Activated CD8-positive, alpha-beta memory T cell treated with anti-CD3 and anti-CD28 coated beads, Interleukin-2, amount 50 U/mL, for 24 hours (primary cell): ENCODE measurements at regions not wholly inside any gene's neighbourhood (a gene's known extent, or its start where the extent isn't known, plus 50 kb on each side); places are given as distances from the start of the nearest gene placed in this dataset.

ENCODE experiments used
- DNase-seq: peaks from one replicate; pipeline ENCODE4 v3.0.0-alpha.2; 2020; ENCODE audit errors: extremely low read depth

DNA sequence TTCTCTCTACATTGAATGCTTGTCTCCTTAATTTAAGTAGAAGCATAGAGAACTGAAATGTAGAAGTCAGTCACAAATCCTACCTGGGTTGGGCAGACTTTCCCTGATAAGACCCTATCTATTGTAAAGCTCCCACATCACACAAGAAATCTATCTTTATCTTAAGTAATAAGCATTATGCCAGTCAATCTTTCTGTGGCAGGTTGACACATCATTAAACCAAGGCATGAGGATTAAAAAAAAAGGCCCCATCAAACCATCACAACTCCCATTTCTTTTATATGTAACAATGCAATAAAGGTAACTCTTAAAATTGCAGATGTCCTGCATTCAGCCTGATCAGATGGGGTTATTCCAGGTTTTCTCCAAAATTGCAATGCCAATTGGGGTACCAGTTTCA, 311.8 kb downstream of the TOX3 start:
- no peak for DNase-seq

DNA sequence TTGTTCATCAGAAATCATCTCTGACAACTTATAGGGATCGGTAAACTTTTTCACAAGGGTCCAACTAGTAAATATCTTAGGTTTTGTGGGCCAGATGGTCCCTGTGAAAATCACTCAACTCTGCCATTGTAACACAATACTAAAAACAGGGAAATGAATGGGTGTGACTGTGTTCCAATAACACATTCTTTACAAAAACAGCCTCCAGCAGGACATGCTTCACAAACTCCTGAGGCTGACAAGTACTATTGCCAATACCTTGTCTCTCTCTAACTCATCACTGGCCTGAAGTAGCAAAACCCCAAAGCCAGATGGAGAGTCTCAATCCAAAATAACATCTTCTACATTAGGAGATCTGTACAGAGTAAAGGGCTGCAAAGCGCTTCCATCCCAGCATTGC, 312.3 kb downstream of the TOX3 start:
- DNase-seq, result no peak

DNA sequence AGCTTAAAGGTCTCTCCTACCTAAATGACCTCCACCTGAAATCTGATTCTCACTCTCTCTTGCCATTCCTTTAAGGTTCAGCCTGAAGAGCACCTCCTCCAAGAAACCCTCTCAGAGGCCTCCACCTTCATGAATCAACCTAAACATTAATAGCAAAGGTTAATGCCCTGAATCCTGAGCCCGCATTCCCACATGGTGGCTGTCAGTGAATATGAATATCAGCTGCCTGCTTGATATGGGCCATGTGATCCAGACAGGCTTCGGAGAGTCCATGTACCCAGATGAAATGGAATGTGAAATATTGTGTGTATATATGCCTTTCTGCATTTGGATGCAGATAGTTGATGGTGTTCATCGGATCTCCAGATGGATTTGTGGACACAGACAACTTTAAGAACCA, 317.5 kb downstream of the TOX3 start:
- no peak for DNase-seq

DNA sequence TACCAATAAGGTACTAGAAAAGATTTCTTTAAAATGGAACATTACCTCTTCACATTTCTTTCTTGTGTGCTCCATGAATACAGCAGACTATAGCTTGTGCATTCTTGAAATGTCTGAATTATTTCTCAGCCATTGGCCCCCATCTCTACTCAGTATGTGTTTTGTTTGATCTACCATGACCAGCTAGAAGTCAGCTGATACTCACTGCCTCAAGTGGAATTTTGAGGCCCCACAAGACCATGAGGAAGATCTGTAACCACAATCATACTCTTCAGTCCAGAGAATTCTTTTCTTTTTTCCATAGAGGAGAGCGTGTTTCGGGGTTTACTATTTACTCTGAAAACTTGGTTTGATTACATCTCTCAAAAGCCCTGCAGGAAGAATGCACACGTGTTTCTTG, 319.1 kb downstream of the TOX3 start:
- DNase-seq, result no peak

DNA sequence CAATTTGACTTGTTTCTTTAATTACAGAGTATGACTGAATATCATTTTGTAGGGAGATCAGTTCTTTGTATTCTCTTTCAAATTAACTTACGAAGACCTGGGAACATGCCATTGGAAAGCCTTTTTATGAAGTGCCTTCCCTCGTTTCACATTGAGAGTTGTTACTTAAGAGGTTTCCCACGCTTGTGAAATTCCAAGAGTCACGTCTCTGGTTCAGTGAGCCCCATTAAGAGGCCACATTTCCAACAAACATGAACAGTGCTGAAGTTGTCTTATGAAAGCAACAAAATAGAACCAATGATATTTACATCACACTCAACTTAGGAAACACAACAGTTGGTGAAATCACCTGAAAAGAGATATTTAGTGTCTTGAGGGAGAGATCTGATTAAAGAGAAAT, 334.1 kb downstream of the TOX3 start:
- DNase-seq, result no peak

DNA sequence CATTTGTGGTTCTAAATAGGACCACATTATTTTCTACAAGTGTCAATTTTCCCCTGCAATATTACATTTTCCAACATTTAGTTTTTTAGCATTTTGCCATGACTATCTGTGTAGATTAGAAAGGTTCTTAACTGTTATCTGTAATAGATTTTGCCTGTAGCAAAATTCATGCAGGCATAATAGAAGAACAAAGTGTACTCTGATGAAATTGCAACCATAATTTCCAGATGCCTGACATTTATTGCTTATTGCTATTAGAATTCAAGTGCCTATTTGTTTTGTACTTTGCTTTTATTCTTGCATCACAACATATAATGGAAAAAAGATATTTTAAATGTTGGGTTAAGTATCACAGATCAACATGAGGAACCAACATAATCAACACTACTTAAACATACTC, 337.7 kb downstream of the TOX3 start:
- no peak for DNase-seq

DNA sequence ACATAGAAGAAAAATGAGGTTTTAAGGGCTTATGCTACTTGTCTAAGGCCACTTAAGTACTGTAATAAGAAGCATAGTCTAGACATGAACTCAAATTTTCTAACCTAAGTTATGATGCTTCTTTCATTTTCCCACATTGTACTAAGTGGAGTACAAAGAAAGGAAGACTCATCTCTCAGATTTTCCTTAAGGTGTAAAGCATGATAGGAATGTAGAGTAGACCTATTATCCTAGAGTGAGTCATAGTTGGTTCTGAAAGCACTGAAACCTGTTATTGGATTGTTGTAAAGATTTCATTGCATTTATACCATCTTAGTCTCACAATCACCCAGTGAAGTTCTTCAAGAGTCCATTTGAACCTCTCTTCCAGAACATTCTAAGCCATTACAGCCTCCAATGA, 343.8 kb downstream of the TOX3 start:
- no peak for DNase-seq

DNA sequence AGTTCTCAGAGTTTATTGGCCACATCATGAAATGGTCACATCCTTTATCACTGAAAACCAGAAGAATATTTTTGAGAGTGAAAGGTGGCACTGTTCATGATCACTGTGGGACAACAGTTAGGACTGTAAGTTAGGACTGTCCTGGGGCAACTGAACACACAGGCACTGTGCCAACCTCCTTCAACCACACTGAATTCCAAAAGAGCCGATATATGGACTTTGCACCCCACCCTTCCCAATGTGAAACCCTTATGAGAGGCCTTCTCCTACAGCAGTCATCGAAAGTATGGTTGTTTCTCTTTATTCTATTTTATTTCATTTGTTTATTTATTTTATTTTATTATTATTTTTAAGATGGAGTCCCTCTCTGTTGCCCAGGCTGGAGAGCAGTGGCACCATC, 353.5 kb downstream of the TOX3 start:
- no peak for DNase-seq

DNA sequence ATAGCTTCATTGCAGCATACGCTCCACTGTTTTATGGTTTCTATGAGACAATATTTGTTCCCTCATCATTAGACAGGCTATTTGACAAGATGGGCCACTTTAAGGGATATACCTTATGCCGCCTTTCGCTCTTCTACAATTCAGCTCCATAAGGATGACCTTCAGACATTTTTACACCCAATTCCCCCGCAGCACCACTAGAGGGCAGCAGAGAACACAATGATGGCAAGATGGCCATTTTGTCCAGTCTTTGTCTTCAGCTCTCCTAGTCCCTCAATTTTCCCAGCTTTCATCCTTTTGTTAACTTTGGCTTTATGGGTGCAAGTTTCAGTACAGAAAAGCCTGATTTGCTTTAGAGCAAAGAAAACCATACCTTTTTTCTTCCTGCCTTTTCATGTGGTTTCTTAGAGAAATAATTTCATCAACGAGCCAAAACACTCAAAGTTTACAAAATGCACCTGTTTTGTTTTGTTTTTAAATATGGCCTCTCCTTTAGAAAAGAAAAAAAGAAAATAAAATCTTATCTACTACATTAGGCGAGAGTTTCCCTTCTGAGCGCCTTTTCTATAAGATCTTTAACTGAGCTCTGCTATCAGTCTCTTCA, 355.3 kb downstream of the TOX3 start:
- DNase-seq, result peak; percentile 2

DNA sequence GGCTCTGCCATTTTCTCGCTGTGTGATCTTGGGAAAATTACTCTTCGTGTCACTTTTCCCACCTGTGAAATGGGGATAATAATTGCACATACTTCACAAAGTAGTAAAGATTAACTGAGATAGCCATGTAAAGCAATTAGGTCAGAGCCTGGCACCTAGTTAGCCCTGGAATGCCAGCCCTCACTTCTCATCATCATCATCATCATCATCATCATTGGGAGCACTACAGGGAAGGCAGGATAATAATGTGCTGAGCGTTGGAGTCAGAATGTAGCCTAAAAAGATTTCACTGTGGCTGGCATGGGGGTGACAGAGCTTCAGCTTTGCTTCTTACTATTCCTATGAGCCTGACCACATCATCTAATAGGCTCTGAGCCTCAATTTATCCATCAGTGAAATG, 362.6 kb downstream of the TOX3 start:
- no peak for DNase-seq

DNA sequence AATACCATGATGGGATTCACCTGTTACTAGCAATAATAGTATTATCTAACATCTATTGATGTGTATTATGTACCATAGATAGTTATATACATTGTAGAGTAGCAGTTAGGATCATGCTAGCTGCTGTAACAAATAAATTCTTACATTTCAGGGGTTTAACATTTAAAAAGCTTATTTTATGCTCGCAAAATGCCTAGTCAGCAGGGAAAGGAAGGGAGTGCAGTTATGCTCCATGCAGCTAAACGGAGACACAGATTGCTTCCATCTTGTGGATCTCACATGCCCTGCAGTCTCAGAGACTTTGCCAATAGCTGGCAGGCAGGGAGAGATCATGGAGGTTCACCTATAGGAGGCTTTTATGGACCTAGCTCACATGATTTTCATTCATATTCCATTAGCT, 364.1 kb downstream of the TOX3 start:
- DNase-seq, result no peak

DNA sequence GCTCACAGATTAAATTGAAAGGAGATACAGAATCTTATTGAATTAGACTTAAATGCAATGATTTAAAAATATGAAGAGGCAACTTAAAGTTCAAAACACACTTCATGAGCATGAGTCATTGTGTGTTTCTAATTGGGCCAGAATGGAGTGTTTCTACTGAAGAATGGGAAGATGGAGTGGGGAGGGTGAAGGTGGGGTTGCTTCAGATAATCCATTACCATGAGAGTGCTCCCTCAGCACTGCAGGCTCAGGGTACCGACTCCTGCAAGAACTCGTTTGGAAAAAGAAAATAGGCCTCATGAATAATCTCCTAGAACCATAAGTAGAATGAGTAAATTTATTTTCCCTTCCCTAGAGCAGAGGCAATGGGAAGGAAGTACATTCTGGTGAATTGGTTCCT, 372.8 kb downstream of the TOX3 start:
- no peak for DNase-seq

DNA sequence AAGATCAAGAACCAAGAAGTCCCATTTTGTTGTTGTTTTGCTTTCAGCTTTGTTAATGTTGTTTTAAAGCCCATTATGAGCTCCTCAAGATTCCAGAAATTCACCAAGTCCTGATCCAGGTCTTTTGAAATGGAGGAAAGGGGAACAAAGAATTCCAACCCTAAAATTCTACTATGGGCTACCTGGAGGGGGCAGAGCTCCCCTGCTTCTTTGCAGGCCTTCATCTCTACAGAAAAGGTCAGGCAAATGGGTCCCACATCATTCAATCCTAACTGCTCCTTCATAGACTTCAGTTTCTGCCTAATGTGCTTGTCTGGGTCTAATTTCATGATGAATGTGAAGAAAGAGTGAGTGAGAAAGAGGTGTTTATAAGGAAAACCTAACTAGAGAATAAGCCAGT, 375.5 kb downstream of the TOX3 start:
- no peak for DNase-seq

DNA sequence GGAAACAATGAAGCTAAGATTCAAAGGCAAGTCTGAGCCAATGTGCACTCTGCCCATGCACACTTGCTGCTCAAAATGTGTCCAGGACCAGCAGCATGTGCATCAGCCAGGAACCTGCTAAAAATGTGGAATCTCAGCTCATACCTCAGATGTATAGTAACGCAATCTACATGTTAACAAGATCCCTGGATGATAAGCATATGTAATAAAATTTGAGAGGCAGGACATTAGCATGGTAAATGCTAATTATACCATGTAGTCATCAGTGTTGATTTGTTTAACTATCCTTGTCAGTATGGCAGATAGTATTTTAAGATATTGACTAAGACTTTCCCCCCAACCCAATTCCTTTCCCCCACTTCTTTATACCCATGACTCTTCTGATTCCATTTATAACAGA, 379.6 kb downstream of the TOX3 start:
- no peak for DNase-seq

DNA sequence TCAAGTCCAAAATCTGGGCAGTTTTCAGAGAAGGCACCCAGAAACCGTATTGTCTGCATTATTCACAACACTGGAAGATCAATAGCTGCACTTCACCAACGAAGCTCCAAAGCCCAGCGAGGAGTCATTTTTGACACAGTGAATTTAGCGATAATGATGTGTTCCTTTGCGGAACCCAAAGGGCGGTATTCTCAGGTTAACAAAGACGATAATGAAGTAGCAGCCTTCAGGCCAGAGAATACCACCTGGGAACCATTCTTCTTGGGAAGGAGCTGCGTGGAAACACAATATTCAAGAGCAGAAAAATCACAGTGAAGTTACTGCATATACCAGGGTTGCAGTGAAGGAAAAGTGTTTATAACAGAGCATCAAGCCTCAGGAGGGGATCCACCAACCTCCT, 381.0 kb downstream of the TOX3 start:
- DNase-seq, result no peak

DNA sequence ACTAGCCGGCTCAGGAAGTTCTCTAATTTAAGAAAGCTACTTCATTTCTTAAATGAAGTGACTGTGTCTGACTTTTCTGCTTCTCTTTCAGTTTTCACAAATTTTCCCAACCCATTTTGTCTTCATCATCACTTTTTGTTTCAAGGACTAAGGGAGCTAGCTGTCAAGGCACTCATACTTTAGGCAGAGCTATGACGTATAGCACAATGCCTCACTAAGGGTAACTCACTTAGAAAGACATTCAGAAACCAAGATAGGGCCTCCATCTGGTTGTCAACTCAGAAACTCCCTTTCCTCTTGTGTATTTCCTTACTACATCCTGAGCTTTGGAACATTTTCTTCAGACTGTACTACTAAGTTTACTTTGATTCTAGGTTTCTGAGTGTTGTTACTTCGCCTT, 397.9 kb downstream of the TOX3 start:
- no peak for DNase-seq

DNA sequence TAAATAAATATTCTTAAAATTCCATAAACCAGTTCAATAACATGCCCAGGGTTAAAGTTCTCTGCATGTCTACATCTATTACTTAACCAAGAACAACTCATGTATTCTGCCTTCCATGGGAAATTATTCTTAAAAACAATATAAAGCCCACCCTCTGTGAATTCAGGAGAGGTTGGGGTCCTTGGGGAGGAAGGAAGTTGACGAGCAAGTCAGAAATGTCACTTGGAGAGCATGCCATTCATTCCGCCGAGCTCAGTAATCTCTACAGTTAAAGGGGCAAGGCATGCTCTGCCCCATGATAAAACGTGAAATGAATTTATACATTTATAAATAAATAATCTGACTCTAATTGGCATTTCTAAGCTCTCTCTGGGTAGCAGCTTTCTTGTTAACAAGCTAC, 405.1 kb downstream of the TOX3 start:
- no peak for DNase-seq

DNA sequence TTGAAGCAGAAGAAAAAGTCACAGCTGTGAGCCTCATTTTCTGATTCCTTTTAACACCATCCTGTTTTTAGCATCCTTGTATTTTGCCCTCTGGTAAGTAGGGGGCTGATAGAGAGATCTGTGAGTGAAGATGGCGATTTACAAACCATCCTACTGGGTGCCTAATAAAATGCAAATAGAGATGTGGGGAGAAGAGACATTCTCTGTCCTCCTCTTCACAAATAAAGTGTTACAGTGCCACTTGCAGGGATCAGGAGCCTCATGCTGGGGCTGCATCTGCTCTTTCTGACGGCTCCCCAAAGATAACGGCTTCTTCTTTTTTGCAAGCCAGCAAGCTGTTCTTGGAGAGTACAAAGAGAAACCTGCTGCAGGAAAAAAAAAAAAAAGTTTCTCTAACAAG, 418.6 kb downstream of the TOX3 start:
- no peak for DNase-seq

DNA sequence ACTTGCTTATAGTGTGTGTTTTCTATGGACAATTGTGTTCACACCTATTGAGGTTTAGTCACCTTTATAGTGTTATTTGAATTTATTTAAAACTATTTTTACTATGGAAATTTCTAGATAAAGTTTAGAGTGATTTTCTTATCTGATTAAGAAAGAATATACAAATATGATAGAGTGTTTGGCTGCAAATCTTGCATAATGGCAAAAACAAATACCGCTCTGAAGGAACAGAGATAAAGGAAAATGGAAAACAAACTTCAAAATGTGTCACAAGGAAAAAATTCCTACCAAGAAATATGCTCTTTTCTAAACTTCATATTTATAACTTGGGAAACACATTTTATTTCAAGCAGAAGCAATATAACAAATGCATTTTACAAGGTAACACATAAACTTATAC, 423.1 kb downstream of the TOX3 start:
- no peak for DNase-seq

DNA sequence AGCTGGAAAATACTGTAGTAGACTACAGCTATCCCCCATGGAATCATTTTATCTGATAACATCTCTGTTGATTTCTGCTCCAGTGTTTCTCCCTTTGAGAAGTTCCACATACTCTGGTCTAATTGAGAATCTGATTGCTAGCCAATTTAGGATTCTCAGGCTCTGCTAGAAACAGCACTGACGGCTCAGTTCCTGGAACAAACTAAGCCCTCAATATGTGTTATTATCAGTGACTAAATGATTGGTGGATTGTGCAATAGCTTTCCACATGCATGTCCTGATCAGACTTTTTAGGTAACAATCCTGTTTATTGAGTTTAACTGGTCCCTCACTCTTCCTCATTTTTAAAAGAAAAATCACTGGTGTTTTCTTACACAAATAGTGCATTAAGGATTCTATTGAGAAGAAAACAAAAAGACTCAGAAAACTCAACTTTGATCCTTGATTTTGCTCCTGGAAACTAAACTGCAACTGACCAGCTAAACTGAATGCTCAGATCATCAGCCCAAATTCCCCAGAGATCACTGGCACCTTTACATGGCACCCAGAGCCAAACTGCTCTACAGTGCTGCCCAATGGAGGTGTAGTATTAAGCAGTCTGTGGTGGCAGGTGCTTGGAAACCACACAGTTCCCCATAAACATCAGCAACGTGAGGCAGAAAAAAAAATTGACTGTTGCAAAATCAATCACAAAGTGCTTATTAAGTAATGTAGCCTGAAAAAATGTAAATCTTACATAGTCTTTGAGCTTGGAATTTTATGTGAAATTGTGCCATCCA, 423.7 kb downstream of the TOX3 start:
- no peak for DNase-seq

DNA sequence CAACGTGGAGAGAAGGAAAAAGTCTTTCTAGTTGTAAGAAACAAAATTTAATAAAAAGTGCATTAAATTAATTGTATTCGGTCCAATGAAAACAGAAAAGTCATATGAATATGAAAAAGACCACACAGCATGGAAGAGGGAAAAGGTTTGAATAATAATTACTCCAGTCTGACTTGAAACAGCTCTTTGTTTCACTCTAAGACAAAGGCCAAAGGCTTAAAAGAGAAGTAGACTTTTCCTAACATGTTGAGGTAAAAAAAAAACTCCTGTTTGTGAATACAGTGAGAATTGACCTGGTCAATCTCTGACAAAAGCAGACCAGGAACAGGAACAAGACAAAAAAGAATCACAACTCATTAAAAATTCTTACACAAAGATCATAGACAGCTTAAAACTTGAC, 429.8 kb downstream of the TOX3 start:
- DNase-seq, result no peak

DNA sequence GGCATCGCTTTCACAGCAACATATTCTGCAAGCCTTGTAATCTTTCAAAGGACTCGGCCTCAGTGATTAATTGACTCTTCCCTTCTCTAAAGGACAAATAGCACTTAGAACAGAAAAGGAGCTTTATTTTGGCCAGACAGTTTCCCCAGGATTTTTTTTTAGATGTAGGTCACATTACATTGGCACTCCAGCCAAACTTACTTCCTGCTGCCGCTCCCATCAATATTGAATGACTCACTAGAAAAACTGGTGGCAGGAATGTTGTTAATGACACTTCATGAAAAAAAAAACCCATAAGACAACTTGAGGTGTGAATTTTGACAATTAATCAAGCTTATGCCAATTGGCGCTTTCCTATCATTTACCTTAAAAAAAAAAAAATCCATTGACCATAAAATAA, 432.6 kb downstream of the TOX3 start:
- DNase-seq, result no peak

DNA sequence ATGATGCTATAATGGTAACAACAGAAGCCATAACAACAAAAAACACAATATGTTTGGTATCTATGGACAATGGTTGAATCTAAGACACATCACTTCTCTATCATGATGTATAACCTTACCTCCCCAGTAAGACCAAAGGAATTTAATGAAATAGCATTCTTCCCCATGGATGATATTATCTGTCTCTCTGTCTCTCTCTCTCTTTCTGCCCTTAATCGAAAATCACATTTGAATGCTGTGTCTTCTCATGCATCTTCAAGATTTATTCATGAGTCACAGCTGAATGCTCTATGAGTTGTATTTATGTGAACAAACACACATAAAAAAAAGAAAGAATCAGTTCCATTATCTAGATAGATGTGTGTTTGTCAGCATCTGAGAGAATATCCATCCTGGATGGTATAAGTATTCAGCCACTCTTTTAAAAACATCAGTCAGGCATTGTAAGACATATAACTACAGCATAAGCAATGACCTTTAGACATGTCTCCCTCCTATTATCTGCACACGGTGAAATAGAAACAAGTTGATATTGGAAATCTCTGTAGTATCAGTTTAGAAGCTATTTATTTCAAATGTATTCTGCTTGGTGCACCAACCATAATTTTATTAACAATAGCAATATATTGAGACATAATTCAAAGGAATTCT, 433.3 kb downstream of the TOX3 start:
- no peak for DNase-seq
